ENCODE measurements at regions not wholly inside any gene's neighbourhood (a gene's known extent, or its start where the extent isn't known, plus 50 kb on each side); places are given as distances from the start of the nearest gene placed in this dataset.

DNA sequence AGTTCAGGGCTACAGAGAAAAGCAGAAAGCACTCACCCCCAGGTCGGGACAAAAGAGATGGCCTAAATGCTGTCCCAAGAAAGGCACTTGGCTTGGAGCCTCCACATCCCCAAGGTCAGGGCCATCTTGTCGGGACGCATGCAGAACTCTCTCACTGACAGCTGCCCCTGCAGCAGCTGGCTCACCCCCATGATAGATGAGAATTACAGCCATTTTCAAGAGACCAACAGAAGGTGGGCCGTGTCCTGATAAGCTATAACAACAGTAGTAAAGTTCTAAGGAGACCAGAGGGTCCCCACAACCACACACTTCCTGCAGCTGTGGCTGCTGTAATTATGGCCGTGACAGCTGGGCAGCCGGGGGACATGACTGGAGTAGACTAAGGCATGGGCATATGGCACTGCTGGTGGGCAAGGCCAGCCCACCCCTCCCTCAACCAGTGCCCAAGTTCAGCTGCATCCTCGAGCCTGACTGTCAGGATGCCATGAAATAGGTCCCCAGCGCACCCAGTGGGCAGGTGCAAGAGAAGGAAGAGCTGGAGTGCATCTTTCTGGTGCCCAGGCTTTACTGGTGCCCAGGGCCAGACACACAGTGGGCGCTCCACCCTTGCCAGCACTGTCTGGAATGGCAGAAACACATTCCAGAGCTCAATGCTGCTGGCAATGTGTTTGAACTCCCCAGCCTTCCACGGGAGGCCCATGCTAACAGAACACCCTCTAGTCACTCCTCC, 436.7 kb upstream of the ZNF507 start:
- Histone ChIP-seq H3K9me2 (0 out of 2 replicates have a peak, but pooled peaks cover 3% of the 10 kb centered on the region), H3K4me2 (no peak overlapping the region), H2AFZ (ENCODE audit: low read depth) (no peak overlapping the region), H3K27me3 (ENCODE audit: insufficient read depth) (no peaks in the 10 kb centered on the region), H3F3A (replicated peaks; ENCODE audit: insufficient read depth) (no peaks in the 10 kb centered on the region), H3K4me3 (ENCODE audit: low read depth in 2 of 2, low read length in 1 of 2) (no peak overlapping the region), H3K79me2 (ENCODE audit: insufficient read depth) (no peaks in the 10 kb centered on the region), H3K27ac (ENCODE audit: low read depth in 2 of 2, low read length in 1 of 2) (no peak overlapping the region), H3K9me3 (no peaks in the 10 kb centered on the region), H4K20me1 (ENCODE audit: insufficient read depth) (no peaks in the 10 kb centered on the region), H3K9ac (no peak overlapping the region), H3K4me1 (ENCODE audit: control insufficient read depth in 1 of 2, insufficient read depth in 2 of 2, low read depth in 1 of 2, low read length in 1 of 2) (peaks cover 0 to 3% of the 10 kb centered on the region in 2 experiments; a peak in 2 of 4 replicates), H3K36me3 (replicated peaks in 1 of 2; ENCODE audit: control insufficient read depth in 1 of 2, insufficient read depth in 2 of 2, low read length in 1 of 2) (no peaks in the 10 kb centered on the region)
- 21% methylated on average over 6 of the region's 10 CpGs for WGBS (ENCODE audit: low lambda C conversion rate)
- ChIA-PET CTCF (no interaction called here), POLR2A (no interaction called here)
- DNase-seq: no peak
- no peak for TF ChIP-seq CHD2 (IDR thresholded peaks at IDR 0.05; ENCODE audit: low read length, partially characterized antibody)
- TF ChIP-seq, protein P1, sequence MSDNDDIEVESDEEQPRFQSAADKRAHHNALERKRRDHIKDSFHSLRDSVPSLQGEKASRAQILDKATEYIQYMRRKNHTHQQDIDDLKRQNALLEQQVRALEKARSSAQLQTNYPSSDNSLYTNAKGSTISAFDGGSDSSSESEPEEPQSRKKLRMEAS (IDR thresholded peaks at IDR 0.05; ENCODE audit: low read depth): no peak
- TF ChIP-seq, protein P2, sequence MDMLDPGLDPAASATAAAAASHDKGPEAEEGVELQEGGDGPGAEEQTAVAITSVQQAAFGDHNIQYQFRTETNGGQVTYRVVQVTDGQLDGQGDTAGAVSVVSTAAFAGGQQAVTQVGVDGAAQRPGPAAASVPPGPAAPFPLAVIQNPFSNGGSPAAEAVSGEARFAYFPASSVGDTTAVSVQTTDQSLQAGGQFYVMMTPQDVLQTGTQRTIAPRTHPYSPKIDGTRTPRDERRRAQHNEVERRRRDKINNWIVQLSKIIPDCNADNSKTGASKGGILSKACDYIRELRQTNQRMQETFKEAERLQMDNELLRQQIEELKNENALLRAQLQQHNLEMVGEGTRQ (IDR thresholded peaks at IDR 0.05; ENCODE audit: borderline replicate concordance, low read depth, low read length): no peak
- no peak for TF ChIP-seq RCOR1 (IDR thresholded peaks at IDR 0.05; ENCODE audit: low read length)
- no peak for TF ChIP-seq EZH2phosphoT487 (IDR thresholded peaks at IDR 0.05; ENCODE audit: borderline replicate concordance, low read depth)
- TF ChIP-seq MEF2A (IDR thresholded peaks at IDR 0.05; ENCODE audit: borderline replicate concordance, low read depth): no peak
- no peak for TF ChIP-seq GABPA (IDR thresholded peaks at IDR 0.05; ENCODE audit: low read depth)
- TF ChIP-seq, protein P3, sequence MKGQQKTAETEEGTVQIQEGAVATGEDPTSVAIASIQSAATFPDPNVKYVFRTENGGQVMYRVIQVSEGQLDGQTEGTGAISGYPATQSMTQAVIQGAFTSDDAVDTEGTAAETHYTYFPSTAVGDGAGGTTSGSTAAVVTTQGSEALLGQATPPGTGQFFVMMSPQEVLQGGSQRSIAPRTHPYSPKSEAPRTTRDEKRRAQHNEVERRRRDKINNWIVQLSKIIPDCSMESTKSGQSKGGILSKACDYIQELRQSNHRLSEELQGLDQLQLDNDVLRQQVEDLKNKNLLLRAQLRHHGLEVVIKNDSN (IDR thresholded peaks at IDR 0.05; ENCODE audit: borderline replicate concordance, low read depth): no peak
- TF ChIP-seq, protein P4, sequence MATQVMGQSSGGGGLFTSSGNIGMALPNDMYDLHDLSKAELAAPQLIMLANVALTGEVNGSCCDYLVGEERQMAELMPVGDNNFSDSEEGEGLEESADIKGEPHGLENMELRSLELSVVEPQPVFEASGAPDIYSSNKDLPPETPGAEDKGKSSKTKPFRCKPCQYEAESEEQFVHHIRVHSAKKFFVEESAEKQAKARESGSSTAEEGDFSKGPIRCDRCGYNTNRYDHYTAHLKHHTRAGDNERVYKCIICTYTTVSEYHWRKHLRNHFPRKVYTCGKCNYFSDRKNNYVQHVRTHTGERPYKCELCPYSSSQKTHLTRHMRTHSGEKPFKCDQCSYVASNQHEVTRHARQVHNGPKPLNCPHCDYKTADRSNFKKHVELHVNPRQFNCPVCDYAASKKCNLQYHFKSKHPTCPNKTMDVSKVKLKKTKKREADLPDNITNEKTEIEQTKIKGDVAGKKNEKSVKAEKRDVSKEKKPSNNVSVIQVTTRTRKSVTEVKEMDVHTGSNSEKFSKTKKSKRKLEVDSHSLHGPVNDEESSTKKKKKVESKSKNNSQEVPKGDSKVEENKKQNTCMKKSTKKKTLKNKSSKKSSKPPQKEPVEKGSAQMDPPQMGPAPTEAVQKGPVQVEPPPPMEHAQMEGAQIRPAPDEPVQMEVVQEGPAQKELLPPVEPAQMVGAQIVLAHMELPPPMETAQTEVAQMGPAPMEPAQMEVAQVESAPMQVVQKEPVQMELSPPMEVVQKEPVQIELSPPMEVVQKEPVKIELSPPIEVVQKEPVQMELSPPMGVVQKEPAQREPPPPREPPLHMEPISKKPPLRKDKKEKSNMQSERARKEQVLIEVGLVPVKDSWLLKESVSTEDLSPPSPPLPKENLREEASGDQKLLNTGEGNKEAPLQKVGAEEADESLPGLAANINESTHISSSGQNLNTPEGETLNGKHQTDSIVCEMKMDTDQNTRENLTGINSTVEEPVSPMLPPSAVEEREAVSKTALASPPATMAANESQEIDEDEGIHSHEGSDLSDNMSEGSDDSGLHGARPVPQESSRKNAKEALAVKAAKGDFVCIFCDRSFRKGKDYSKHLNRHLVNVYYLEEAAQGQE (IDR thresholded peaks at IDR 0.05; ENCODE audit: low read depth, low read length): no peak
- TF ChIP-seq, protein P5, sequence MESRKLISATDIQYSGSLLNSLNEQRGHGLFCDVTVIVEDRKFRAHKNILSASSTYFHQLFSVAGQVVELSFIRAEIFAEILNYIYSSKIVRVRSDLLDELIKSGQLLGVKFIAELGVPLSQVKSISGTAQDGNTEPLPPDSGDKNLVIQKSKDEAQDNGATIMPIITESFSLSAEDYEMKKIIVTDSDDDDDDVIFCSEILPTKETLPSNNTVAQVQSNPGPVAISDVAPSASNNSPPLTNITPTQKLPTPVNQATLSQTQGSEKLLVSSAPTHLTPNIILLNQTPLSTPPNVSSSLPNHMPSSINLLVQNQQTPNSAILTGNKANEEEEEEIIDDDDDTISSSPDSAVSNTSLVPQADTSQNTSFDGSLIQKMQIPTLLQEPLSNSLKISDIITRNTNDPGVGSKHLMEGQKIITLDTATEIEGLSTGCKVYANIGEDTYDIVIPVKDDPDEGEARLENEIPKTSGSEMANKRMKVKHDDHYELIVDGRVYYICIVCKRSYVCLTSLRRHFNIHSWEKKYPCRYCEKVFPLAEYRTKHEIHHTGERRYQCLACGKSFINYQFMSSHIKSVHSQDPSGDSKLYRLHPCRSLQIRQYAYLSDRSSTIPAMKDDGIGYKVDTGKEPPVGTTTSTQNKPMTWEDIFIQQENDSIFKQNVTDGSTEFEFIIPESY (IDR thresholded peaks at IDR 0.05; ENCODE audit: borderline replicate concordance, low read depth): no peak
- TF ChIP-seq, protein P6, sequence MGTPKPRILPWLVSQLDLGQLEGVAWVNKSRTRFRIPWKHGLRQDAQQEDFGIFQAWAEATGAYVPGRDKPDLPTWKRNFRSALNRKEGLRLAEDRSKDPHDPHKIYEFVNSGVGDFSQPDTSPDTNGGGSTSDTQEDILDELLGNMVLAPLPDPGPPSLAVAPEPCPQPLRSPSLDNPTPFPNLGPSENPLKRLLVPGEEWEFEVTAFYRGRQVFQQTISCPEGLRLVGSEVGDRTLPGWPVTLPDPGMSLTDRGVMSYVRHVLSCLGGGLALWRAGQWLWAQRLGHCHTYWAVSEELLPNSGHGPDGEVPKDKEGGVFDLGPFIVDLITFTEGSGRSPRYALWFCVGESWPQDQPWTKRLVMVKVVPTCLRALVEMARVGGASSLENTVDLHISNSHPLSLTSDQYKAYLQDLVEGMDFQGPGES (IDR thresholded peaks at IDR 0.05; ENCODE audit: low read depth, low read length): no peak
- TF ChIP-seq SIN3A (IDR thresholded peaks at IDR 0.05; ENCODE audit: borderline replicate concordance, low read depth, low read length): no peak

Measured in SK-N-SH (cell line).